Lower leg skin (tissue), 4 donors: ENCODE measurements at regions not wholly inside any gene's neighbourhood (a gene's known extent, or its start where the extent isn't known, plus 50 kb on each side); places are given as distances from the start of the nearest gene placed in this dataset.
"Not testable (repeated sequence)": the region's sequence is repeated elsewhere in the genome, so short reads cannot be mapped to it uniquely, and the experiment has no call there.

Experiments
- DNase-seq, 2 donors: peaks; one replicate each; pipeline ENCODE4 v3.0.0-alpha.2; 2019; ENCODE audit warnings: low spot score in 2 of 2
- H3K4me3 ChIP-seq: fragments of 200-600 bp; sonication (generic); 2 replicates; pipeline ENCODE4 v1.5.1; 2017; ENCODE audit warnings: mild to moderate bottlenecking, low read depth; ENCODE audit not compliant: poor library complexity, severe bottlenecking
- CTCF ChIP-seq, 3 donors: fragments of 450-650 bp; IDR thresholded peaks; one replicate each; pipeline ENCODE4 v1.5.1; 2016; ENCODE audit warnings: antibody characterized with exemption in 3 of 3, mild to moderate bottlenecking in 3 of 3, moderate library complexity in 2 of 3
- POLR2A ChIP-seq, 2 donors: fragments of 450-650 bp; IDR thresholded peaks; one replicate each; pipeline ENCODE4 v1.6.1; 2016 to 2017; ENCODE audit warnings: antibody characterized with exemption in 2 of 2, mild to moderate bottlenecking in 1 of 2, moderate library complexity in 1 of 2
- WGBS, 2 donors: methylation state at CpG; one replicate each; pipeline ENCODE4 v1.1.5; 2018; 5-methylcytosine and 5-hydroxymethylcytosine counted together
- intact Hi-C: fragments of 100-400 bp; cut with DNase I; formaldehyde crosslinking; loops from one replicate; pipeline ENCODE4 v1.15.0; 2023; ENCODE audit warnings: low total_unique reads

DNA sequence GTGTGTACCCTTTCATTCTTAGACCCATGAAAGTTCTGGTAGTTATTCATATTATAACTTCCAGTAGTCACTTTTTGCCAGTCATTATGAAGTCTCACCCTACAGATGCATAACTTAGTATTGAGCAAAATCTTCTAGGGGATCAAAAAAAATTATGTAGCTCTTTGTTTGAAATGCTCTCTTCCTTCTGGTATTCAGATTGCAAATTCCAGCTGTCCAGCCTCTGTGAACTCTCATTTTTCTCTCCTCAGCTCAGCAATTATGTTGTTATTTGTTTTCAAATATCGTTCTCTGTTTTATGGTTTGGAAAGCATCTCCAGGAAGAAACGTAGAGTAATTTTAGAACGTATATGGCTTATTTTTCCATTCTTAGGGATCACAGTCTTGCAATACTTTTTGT, 442.5 kb downstream of the SEMA3D start:
- no peak overlapping the region for H3K4me3 ChIP-seq
- intact Hi-C loops: no loop called here
- TF ChIP-seq CTCF (IDR thresholded peaks at IDR 0.05) (no peak), POLR2A (IDR thresholded peaks at IDR 0.05) (no peak)
- no peak for DNase-seq
- WGBS, 2 donors: 66% methylated on average over 3 of the region's 3 CpGs

DNA sequence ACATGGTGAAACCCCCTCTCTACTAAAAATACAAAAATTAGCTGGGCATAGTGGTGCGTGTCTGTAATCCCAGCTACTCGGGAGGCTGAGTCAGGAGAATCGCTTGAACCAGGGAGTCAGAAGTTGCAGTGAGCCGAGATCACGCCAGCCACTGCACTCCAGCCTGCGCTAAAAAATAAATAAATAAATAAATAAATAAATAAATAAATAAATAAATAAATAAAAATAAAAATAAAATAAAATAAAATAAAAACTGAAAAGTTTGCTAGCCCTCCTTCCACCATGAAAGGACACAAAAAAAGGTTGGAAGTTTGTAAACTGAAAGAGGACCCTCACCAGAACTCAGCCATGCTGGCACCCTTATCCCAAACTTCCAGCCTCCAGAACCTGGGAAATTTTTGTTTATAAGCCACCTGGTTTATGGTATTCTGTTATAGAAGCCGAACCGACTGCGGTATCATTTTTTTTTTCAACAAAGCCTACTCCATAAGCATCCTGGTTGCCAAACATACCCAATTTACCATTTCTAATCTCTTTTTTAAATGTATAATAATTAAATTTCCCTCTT, 448.2 kb downstream of the SEMA3D start:
- no peak overlapping the region for H3K4me3 ChIP-seq

GRCh38 chr7:84735677-84736076, 451.2 kb downstream of the SEMA3D start:
- 73 to 78% methylated on average over 1 of the region's 1 CpG for WGBS, 2 donors
- TF ChIP-seq POLR2A (IDR thresholded peaks at IDR 0.05): no peak
- TF ChIP-seq CTCF (IDR thresholded peaks at IDR 0.05): no peak
- no peak for DNase-seq
- intact Hi-C loops: no loop called here
- no peak overlapping the region for H3K4me3 ChIP-seq

More for the DNA sequence above, 448.2 kb downstream of the SEMA3D start:
- DNase-seq: no peak
- TF ChIP-seq CTCF (IDR thresholded peaks at IDR 0.05): no peak
- intact Hi-C loops: no loop called here
- 97 to 98% methylated on average over 9 of the region's 9 CpGs for WGBS, 2 donors

GRCh38 chr7:84735011-84735410, 451.8 kb downstream of the SEMA3D start:
- intact Hi-C loops: no loop called here
- WGBS, 2 donors: 75 to 80% methylated on average over 3 of the region's 3 CpGs
- no peak overlapping the region for H3K4me3 ChIP-seq
- DNase-seq: no peak
- TF ChIP-seq POLR2A (IDR thresholded peaks at IDR 0.05): no peak

GRCh38 chr7:84733976-84734375, 452.9 kb downstream of the SEMA3D start:
- intact Hi-C loops, H3K4me3 ChIP-seq, DNase-seq: not testable (repeated sequence)
- WGBS, 2 donors: 90 to 94% methylated on average over 2 of the region's 2 CpGs

DNA sequence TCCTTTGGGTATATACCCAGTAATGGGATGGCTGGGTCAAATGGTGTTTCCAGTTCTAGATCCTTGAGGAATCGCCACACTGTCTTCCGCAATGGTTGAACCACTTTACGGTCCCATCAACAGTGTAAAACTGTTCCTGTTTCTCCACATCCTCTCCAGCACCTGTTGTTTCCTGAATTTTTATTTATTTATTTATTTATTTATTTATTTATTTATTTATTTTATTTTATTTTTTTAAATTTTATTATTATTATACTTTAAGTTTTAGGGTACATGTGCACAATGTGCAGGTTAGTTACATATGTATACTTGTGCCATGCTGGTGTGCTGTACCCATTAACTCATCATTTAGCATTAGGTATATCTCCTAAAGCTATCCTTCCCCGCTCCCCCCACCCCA, 456.0 kb downstream of the SEMA3D start:
- DNase-seq, H3K4me3 ChIP-seq, intact Hi-C loops: not testable (repeated sequence)
- 85 to 98% methylated on average over 4 of the region's 4 CpGs for WGBS, 2 donors

- no peak for DNase-seq
- TF ChIP-seq CTCF (IDR thresholded peaks at IDR 0.05): no peak
- TF ChIP-seq POLR2A (IDR thresholded peaks at IDR 0.05): no peak
- WGBS, 2 donors: 56 to 59% methylated on average over 1 of the region's 1 CpG
- H3K4me3 ChIP-seq: no peak overlapping the region
- intact Hi-C loops: no loop called here
These were observed 457.6 kb downstream of the SEMA3D start for GRCh38 chr7:84729284-84729683.
